ENCODE measurements at regions not wholly inside any gene's neighbourhood (a gene's known extent, or its start where the extent isn't known, plus 50 kb on each side); places are given as distances from the start of the nearest gene placed in this dataset.

DNA sequence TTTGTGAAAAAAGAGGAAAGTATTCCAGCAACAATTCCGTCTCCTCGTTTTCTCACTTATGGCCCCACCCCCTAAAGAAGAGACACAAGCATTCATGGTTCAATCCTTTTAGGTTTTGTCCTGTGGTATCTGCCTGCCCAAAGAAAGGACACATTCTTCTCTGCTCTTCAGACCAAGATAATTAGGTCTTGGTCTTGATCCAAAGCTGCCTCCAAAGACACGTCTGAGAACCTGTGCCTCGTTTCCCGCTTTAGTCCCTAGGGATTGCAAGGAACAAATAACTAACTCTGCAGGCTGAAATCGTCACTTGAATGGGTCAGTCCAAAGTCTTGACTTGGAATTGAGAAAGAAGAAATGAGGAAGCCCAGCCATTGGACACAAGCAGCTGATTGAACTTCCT lies 202.7 kb upstream of the FAR2 start:
- H3K27ac Mint-ChIP-seq: no peak overlapping the region
- H3K27me3 ChIP-seq (ENCODE audit: control insufficient read depth, insufficient read depth, low read length): no peaks in the 10 kb centered on the region
- H3K9me3 Mint-ChIP-seq: peaks cover 0 to 2% of the 10 kb centered on the region in 2 donors
- 85% methylated on average over 6 of the region's 6 CpGs for WGBS (ENCODE audit: insufficient coverage)
- DNase-seq (no peak), ATAC-seq (no peak)
- no peaks in the 10 kb centered on the region for H3K4me1 Mint-ChIP-seq
- no peak overlapping the region for H3K27ac ChIP-seq (ENCODE audit: low read length)
- no peaks in the 10 kb centered on the region for H3K36me3 Mint-ChIP-seq
- intact Hi-C loops (cut with micrococcal nuclease): no loop called here
- no peaks in the 10 kb centered on the region for H3K9me3 ChIP-seq (ENCODE audit: control insufficient read depth, insufficient read depth, low read length)
- H3K27me3 Mint-ChIP-seq (ENCODE audit: low read depth in 2 of 2): no peaks in the 10 kb centered on the region
- no peaks in the 10 kb centered on the region for H3K4me1 ChIP-seq (ENCODE audit: control insufficient read depth, insufficient read depth, low read length)
- no peak overlapping the region for H3K4me3 ChIP-seq (ENCODE audit: low read length)
- no peak overlapping the region for H3K4me3 Mint-ChIP-seq
- no peaks in the 10 kb centered on the region for H3K36me3 ChIP-seq (ENCODE audit: control insufficient read depth, insufficient read depth, low read length)
- TF ChIP-seq, protein P1, sequence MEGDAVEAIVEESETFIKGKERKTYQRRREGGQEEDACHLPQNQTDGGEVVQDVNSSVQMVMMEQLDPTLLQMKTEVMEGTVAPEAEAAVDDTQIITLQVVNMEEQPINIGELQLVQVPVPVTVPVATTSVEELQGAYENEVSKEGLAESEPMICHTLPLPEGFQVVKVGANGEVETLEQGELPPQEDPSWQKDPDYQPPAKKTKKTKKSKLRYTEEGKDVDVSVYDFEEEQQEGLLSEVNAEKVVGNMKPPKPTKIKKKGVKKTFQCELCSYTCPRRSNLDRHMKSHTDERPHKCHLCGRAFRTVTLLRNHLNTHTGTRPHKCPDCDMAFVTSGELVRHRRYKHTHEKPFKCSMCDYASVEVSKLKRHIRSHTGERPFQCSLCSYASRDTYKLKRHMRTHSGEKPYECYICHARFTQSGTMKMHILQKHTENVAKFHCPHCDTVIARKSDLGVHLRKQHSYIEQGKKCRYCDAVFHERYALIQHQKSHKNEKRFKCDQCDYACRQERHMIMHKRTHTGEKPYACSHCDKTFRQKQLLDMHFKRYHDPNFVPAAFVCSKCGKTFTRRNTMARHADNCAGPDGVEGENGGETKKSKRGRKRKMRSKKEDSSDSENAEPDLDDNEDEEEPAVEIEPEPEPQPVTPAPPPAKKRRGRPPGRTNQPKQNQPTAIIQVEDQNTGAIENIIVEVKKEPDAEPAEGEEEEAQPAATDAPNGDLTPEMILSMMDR (IDR thresholded peaks at IDR 0.05): no peak

DNA sequence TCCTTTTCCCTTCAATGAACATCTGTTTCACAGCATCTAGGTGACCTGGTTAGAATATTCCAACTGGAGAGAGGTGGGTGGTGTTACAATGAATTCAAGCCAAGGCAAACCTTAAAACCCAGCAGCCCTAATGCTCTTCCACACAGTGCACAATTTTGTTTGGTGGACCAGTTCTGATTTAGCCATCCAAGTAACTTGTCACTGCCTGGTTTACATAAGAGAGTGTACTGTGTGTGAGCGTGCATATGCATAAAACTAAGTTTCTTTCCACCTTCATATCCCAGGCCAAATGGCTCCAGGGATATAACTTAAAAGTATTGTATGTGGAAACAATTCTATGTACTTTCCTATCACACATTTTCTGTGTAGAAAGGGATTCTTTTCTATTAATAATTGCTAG lies 200.4 kb upstream of the FAR2 start:
- Histone ChIP-seq H3K27ac (ENCODE audit: low read length) (no peak overlapping the region), H3K27me3 (ENCODE audit: control insufficient read depth, insufficient read depth, low read length) (no peaks in the 10 kb centered on the region), H3K4me1 (ENCODE audit: control insufficient read depth, insufficient read depth, low read length) (no peaks in the 10 kb centered on the region), H3K4me3 (ENCODE audit: low read length) (no peak overlapping the region), H3K9me3 (ENCODE audit: control insufficient read depth, insufficient read depth, low read length) (no peaks in the 10 kb centered on the region), H3K36me3 (ENCODE audit: control insufficient read depth, insufficient read depth, low read length) (no peaks in the 10 kb centered on the region)
- Mint-ChIP-seq H3K4me1 (no peaks in the 10 kb centered on the region), H3K9me3 (peaks cover 0 to 2% of the 10 kb centered on the region in 2 donors), H3K4me3 (no peak overlapping the region), H3K36me3 (no peaks in the 10 kb centered on the region), H3K27me3 (ENCODE audit: low read depth in 2 of 2) (no peaks in the 10 kb centered on the region), H3K27ac (no peak overlapping the region)
- TF ChIP-seq, protein P1 (IDR thresholded peaks at IDR 0.05): no peak
- no CpG with 5 or more reads among the region's 1 CpG for WGBS (ENCODE audit: insufficient coverage)
- DNase-seq: no peak
- no peak for ATAC-seq
- intact Hi-C loops (cut with micrococcal nuclease): no loop called here

DNA sequence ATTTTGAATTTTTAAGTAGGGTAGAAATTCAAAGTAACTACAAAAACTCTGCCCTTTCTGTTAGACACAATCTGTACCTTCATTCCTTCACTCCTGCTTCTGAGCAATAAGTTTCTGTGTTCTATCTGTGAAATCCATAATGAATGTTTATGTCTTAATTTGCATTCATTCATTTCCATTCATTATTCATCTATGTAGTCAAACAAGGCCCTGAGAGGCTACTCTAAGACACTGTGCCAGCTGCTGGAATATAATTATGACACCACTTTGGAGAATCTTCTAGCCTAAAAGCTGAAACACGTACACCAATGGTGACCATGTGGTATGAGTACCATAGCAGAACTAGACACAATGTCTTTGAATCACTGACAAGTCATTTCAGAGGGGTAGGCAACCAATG lies 199.9 kb upstream of the FAR2 start:
- Mint-ChIP-seq H3K4me1 (no peaks in the 10 kb centered on the region), H3K27me3 (ENCODE audit: low read depth in 2 of 2) (no peaks in the 10 kb centered on the region), H3K27ac (no peak overlapping the region), H3K36me3 (no peaks in the 10 kb centered on the region), H3K9me3 (peaks cover 0 to 2% of the 10 kb centered on the region in 2 donors), H3K4me3 (no peak overlapping the region)
- DNase-seq: no peak
- no peaks in the 10 kb centered on the region for H3K4me1 ChIP-seq (ENCODE audit: control insufficient read depth, insufficient read depth, low read length)
- intact Hi-C loops (cut with micrococcal nuclease): no loop called here
- no peak overlapping the region for H3K4me3 ChIP-seq (ENCODE audit: low read length)
- H3K9me3 ChIP-seq (ENCODE audit: control insufficient read depth, insufficient read depth, low read length): no peaks in the 10 kb centered on the region
- no peaks in the 10 kb centered on the region for H3K36me3 ChIP-seq (ENCODE audit: control insufficient read depth, insufficient read depth, low read length)
- H3K27me3 ChIP-seq (ENCODE audit: control insufficient read depth, insufficient read depth, low read length): no peaks in the 10 kb centered on the region
- 89% methylated on average over 1 of the region's 1 CpG for WGBS (ENCODE audit: insufficient coverage)
- ATAC-seq: no peak
- TF ChIP-seq, protein P1 (IDR thresholded peaks at IDR 0.05): no peak
- H3K27ac ChIP-seq (ENCODE audit: low read length): no peak overlapping the region

DNA sequence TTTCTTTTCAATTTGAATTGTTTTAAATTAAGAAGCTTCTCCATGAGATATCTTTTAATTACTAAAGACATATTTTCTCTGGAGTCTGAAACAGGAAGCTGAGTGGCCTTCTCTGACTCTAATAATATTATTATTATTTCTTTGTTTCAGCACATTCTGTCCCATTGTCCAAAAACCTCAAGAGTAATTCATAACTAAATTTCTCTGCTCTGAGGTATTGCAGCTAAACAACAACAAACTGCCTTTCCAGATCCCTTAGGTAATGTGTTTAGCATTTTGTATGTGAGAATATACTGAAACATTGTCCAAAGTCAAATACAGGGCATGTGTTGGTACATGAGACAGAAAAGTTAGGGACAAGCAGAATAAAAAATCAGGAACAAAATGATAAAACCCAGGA lies 199.0 kb upstream of the FAR2 start:
- H3K9me3 ChIP-seq (ENCODE audit: control insufficient read depth, insufficient read depth, low read length): no peaks in the 10 kb centered on the region
- Mint-ChIP-seq H3K4me1 (no peaks in the 10 kb centered on the region), H3K27me3 (ENCODE audit: low read depth in 2 of 2) (no peaks in the 10 kb centered on the region), H3K36me3 (no peaks in the 10 kb centered on the region), H3K9me3 (peaks cover 0 to 2% of the 10 kb centered on the region in 2 donors), H3K4me3 (no peak overlapping the region), H3K27ac (no peak overlapping the region)
- TF ChIP-seq, protein P1 (IDR thresholded peaks at IDR 0.05): no peak
- H3K27ac ChIP-seq (ENCODE audit: low read length): no peak overlapping the region
- intact Hi-C loops (cut with micrococcal nuclease): no loop called here
- no peaks in the 10 kb centered on the region for H3K36me3 ChIP-seq (ENCODE audit: control insufficient read depth, insufficient read depth, low read length)
- no peaks in the 10 kb centered on the region for H3K27me3 ChIP-seq (ENCODE audit: control insufficient read depth, insufficient read depth, low read length)
- no peak for ATAC-seq
- DNase-seq: no peak
- H3K4me1 ChIP-seq (ENCODE audit: control insufficient read depth, insufficient read depth, low read length): no peaks in the 10 kb centered on the region
- no peak overlapping the region for H3K4me3 ChIP-seq (ENCODE audit: low read length)

Data from natural killer cell (primary cell).